ENCODE measurements at regions not wholly inside any gene's neighbourhood (a gene's known extent, or its start where the extent isn't known, plus 50 kb on each side); places are given as distances from the start of the nearest gene placed in this dataset.

DNA sequence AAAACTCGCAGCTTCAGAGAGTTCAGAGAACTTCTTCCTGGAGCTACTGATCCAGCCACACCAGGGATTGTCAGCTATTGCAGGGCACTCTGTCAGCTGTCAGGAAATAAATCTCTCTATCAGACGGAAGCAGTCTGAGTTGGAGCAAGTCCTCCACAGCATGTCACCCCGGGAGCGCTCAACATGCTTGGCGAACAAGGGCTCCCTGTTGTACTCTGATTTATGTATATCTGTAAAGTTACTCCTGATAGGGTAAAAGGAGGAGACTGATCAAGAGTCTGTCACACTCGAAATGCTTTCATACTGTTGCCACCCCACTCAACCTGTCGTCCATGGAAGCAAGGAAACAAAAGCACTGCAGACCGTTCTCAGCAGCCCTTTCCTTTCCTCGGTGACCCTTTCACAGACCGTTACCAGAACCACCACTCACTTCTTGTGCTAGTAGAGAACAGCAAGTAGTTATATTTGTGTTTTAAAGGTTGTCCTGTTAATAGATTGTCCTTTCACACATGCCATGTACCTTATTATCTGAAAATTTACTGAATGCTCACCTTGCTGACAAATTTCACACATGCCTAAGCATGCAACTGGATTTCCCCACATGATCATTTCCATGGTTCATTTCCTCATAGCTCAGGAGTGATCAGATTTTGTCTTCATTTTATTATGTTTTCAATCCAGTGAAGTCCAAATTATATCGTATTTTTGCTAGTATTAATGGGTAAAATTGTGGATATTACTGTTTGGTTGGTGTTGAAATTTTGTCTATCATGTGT is 2108.9 kb upstream of the TENM3 start:
- TF ChIP-seq, protein P1, sequence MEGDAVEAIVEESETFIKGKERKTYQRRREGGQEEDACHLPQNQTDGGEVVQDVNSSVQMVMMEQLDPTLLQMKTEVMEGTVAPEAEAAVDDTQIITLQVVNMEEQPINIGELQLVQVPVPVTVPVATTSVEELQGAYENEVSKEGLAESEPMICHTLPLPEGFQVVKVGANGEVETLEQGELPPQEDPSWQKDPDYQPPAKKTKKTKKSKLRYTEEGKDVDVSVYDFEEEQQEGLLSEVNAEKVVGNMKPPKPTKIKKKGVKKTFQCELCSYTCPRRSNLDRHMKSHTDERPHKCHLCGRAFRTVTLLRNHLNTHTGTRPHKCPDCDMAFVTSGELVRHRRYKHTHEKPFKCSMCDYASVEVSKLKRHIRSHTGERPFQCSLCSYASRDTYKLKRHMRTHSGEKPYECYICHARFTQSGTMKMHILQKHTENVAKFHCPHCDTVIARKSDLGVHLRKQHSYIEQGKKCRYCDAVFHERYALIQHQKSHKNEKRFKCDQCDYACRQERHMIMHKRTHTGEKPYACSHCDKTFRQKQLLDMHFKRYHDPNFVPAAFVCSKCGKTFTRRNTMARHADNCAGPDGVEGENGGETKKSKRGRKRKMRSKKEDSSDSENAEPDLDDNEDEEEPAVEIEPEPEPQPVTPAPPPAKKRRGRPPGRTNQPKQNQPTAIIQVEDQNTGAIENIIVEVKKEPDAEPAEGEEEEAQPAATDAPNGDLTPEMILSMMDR (IDR thresholded peaks at IDR 0.05) = no peak
- no peak for TF ChIP-seq POLR2A (IDR thresholded peaks at IDR 0.05)
